ENCODE measurements at regions not wholly inside any gene's neighbourhood (a gene's known extent, or its start where the extent isn't known, plus 50 kb on each side); places are given as distances from the start of the nearest gene placed in this dataset.
"Not testable (repeated sequence)": the region's sequence is repeated elsewhere in the genome, so short reads cannot be mapped to it uniquely, and the experiment has no call there.

- TF ChIP-seq FOS (IDR thresholded peaks at IDR 0.05; ENCODE audit: borderline replicate concordance, extremely low read depth, insufficient read length); E2F4 (IDR thresholded peaks at IDR 0.05; ENCODE audit: low read depth, low read length); ZBTB11 (CRISPR knock-in tag; IDR thresholded peaks at IDR 0.05); ZNF24 (IDR thresholded peaks at IDR 0.05); CTCF (IDR thresholded peaks at IDR 0.05 in 2 of 3, conservative IDR thresholded peaks at IDR 0.05 in 1 of 3; ENCODE audit: control insufficient read depth in 2 of 3, extremely low read depth in 1 of 3, insufficient read depth in 1 of 3, low read depth in 3 of 3, low read length in 3 of 3); SUZ12 (IDR thresholded peaks at IDR 0.05; ENCODE audit: unreplicated experiment); ATF2 (IDR thresholded peaks at IDR 0.05; ENCODE audit: low read length); RFX5 (IDR thresholded peaks at IDR 0.05; ENCODE audit: low read depth, low read length): not testable (repeated sequence)
Measured at GRCh38 chr2:60342491-60342890, 211.0 kb downstream of the BCL11A start.

All from GM12878 (cell line).